OCI-LY7 (cell line): ENCODE measurements at regions not wholly inside any gene's neighbourhood (a gene's known extent, or its start where the extent isn't known, plus 50 kb on each side); places are given as distances from the start of the nearest gene placed in this dataset.

Experiments used
- EZH2phosphoT487 ChIP-seq: fragments of 200-600 bp; sonication (generic); IDR thresholded peaks from 2 replicates; pipeline ENCODE4 v1.6.1; 2018; ENCODE audit warnings: low read depth, borderline replicate concordance, mild to moderate bottlenecking, mixed run types, antibody characterized with exemption, low read length, moderate library complexity, mixed read lengths
- TF ChIP-seq, protein P1 (sequence below): fragments of 200-600 bp; sonication (generic); conservative IDR thresholded peaks from 2 replicates; pipeline ENCODE4 v1.5.1; 2014; ENCODE audit warnings: mild to moderate bottlenecking, antibody characterized with exemption, low read length, moderate library complexity, mixed read lengths

DNA sequence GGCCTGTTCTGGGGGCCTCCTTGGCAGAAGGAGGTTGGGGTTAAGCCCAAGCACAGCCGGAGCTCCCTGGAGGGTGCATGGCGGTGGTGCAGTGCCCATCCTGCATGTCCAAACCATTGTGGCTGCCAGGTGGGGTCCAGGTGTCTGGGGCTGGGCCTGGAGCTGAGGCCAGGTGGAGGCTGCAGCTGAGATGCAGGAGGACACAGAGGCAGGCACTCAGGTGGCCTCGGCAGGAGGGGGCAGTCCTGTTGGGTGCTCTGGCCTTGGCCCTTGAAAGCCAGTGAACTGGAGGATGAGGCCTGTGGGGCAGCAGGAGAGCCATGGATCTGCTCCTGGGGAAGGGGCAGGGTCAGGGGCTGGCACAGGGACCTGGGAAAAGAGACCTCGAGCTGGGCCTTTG lies 195.3 kb downstream of the OLFM1 start:
- TF ChIP-seq EZH2phosphoT487, result no peak
- TF ChIP-seq, protein P1, sequence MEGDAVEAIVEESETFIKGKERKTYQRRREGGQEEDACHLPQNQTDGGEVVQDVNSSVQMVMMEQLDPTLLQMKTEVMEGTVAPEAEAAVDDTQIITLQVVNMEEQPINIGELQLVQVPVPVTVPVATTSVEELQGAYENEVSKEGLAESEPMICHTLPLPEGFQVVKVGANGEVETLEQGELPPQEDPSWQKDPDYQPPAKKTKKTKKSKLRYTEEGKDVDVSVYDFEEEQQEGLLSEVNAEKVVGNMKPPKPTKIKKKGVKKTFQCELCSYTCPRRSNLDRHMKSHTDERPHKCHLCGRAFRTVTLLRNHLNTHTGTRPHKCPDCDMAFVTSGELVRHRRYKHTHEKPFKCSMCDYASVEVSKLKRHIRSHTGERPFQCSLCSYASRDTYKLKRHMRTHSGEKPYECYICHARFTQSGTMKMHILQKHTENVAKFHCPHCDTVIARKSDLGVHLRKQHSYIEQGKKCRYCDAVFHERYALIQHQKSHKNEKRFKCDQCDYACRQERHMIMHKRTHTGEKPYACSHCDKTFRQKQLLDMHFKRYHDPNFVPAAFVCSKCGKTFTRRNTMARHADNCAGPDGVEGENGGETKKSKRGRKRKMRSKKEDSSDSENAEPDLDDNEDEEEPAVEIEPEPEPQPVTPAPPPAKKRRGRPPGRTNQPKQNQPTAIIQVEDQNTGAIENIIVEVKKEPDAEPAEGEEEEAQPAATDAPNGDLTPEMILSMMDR, result no peak
